ENCODE measurements at regions not wholly inside any gene's neighbourhood (a gene's known extent, or its start where the extent isn't known, plus 50 kb on each side); places are given as distances from the start of the nearest gene placed in this dataset.

GRCh38 chr6:44606976-44607375 lies 219.5 kb downstream of the CDC5L start:
- TF ChIP-seq, protein P1, sequence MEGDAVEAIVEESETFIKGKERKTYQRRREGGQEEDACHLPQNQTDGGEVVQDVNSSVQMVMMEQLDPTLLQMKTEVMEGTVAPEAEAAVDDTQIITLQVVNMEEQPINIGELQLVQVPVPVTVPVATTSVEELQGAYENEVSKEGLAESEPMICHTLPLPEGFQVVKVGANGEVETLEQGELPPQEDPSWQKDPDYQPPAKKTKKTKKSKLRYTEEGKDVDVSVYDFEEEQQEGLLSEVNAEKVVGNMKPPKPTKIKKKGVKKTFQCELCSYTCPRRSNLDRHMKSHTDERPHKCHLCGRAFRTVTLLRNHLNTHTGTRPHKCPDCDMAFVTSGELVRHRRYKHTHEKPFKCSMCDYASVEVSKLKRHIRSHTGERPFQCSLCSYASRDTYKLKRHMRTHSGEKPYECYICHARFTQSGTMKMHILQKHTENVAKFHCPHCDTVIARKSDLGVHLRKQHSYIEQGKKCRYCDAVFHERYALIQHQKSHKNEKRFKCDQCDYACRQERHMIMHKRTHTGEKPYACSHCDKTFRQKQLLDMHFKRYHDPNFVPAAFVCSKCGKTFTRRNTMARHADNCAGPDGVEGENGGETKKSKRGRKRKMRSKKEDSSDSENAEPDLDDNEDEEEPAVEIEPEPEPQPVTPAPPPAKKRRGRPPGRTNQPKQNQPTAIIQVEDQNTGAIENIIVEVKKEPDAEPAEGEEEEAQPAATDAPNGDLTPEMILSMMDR (IDR thresholded peaks at IDR 0.05): no peak
- TF ChIP-seq POLR2A (IDR thresholded peaks at IDR 0.05) (no peak), EP300 (IDR thresholded peaks at IDR 0.05) (no peak)
